Loucy (cell line): ENCODE measurements at regions not wholly inside any gene's neighbourhood (a gene's known extent, or its start where the extent isn't known, plus 50 kb on each side); places are given as distances from the start of the nearest gene placed in this dataset.

Experiments
- H2AFZ ChIP-seq: fragments of 200-600 bp; sonication (generic); 2 replicates; pipeline ENCODE4 v1.6.0; 2016; ENCODE audit warnings: antibody characterized with exemption, mild to moderate bottlenecking, low read length, moderate library complexity
- H3F3A ChIP-seq: fragments of 200-600 bp; 2 replicates; pipeline ENCODE4 v1.6.0; 2016; ENCODE audit warnings: antibody characterized with exemption, low read depth, mild to moderate bottlenecking
- H3K27me3 ChIP-seq: fragments of 200-600 bp; sonication (generic); 2 replicates; pipeline ENCODE4 v1.6.1; 2014; ENCODE audit warnings: low read length, mild to moderate bottlenecking; ENCODE audit not compliant: insufficient read depth, poor library complexity, severe bottlenecking
- H3K36me3 ChIP-seq: fragments of 200-600 bp; sonication (generic); 2 replicates; pipeline ENCODE4 v1.6.1; 2016; ENCODE audit warnings: low read length; ENCODE audit not compliant: insufficient read depth
- H3K4me1 ChIP-seq: fragments of 200-600 bp; sonication (generic); 2 replicates; pipeline ENCODE4 v1.5.1; 2014; ENCODE audit warnings: low read length, mild to moderate bottlenecking; ENCODE audit not compliant: insufficient read depth, poor library complexity, severe bottlenecking
- H3K4me2 ChIP-seq: fragments of 200-600 bp; sonication (generic); 2 replicates; pipeline ENCODE4 v1.6.0; 2014; ENCODE audit warnings: antibody characterized with exemption, low read length, low read depth, mild to moderate bottlenecking; ENCODE audit not compliant: poor library complexity, severe bottlenecking
- H3K4me3 ChIP-seq: fragments of 200-600 bp; sonication (generic); 2 replicates; pipeline ENCODE4 v1.5.1; 2014; ENCODE audit warnings: low read length, mild to moderate bottlenecking, mixed read lengths; ENCODE audit not compliant: poor library complexity, severe bottlenecking
- H3K79me2 ChIP-seq: fragments of 200-600 bp; sonication (generic); 2 replicates; pipeline ENCODE4 v1.6.1; 2014; ENCODE audit warnings: low read length; ENCODE audit not compliant: insufficient read depth
- H3K9ac ChIP-seq: fragments of 200-600 bp; sonication (generic); 2 replicates; pipeline ENCODE4 v1.6.0; 2014; ENCODE audit warnings: mild to moderate bottlenecking, low read depth, low read length, moderate library complexity; ENCODE audit not compliant: poor library complexity, severe bottlenecking
- H3K9me2 ChIP-seq: fragments of 200-600 bp; sonication (generic); replicated peaks from 2 replicates; pipeline ENCODE4 v1.6.1; 2016; ENCODE audit warnings: low read depth, low read length, mixed read lengths
- H3K9me3 ChIP-seq: fragments of 200-600 bp; sonication (generic); 2 replicates; pipeline ENCODE4 v1.6.1; 2014; ENCODE audit warnings: mild to moderate bottlenecking, antibody characterized with exemption, low read length, low read depth; ENCODE audit not compliant: insufficient read depth
- H4K20me1 ChIP-seq: fragments of 200-600 bp; sonication (generic); 2 replicates; pipeline ENCODE4 v1.6.0; 2014; ENCODE audit warnings: antibody characterized with exemption, low read length, mild to moderate bottlenecking; ENCODE audit not compliant: insufficient read depth, poor library complexity, severe bottlenecking
- EZH2phosphoT487 ChIP-seq: fragments of 200-600 bp; IDR thresholded peaks from 2 replicates; pipeline ENCODE4 v1.6.1; 2018; ENCODE audit warnings: antibody characterized with exemption, mild to moderate bottlenecking, moderate library complexity, borderline replicate concordance
- TF ChIP-seq, protein P1 (sequence below): fragments of 200-600 bp; sonication (generic); conservative IDR thresholded peaks from 2 replicates; pipeline ENCODE4 v1.5.1; 2014; ENCODE audit warnings: mild to moderate bottlenecking, antibody characterized with exemption, low read length

GRCh38 chr3:103365467-103365866 is 930.7 kb downstream of the ZPLD1 start:
- TF ChIP-seq EZH2phosphoT487: no peak
- TF ChIP-seq, protein P1, sequence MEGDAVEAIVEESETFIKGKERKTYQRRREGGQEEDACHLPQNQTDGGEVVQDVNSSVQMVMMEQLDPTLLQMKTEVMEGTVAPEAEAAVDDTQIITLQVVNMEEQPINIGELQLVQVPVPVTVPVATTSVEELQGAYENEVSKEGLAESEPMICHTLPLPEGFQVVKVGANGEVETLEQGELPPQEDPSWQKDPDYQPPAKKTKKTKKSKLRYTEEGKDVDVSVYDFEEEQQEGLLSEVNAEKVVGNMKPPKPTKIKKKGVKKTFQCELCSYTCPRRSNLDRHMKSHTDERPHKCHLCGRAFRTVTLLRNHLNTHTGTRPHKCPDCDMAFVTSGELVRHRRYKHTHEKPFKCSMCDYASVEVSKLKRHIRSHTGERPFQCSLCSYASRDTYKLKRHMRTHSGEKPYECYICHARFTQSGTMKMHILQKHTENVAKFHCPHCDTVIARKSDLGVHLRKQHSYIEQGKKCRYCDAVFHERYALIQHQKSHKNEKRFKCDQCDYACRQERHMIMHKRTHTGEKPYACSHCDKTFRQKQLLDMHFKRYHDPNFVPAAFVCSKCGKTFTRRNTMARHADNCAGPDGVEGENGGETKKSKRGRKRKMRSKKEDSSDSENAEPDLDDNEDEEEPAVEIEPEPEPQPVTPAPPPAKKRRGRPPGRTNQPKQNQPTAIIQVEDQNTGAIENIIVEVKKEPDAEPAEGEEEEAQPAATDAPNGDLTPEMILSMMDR: no peak
- Histone ChIP-seq H3K4me3 (no peak overlapping the region), H4K20me1 (no peaks in the 10 kb centered on the region), H3K36me3 (no peaks in the 10 kb centered on the region), H3K4me2 (no peak overlapping the region), H2AFZ (no peak overlapping the region), H3K27me3 (no peaks in the 10 kb centered on the region), H3F3A (no peaks in the 10 kb centered on the region), H3K9ac (no peak overlapping the region), H3K9me2 (no peaks in the 10 kb centered on the region), H3K4me1 (no peaks in the 10 kb centered on the region), H3K79me2 (no peaks in the 10 kb centered on the region), H3K9me3 (no peaks in the 10 kb centered on the region)

- Histone ChIP-seq H3K36me3 (no peaks in the 10 kb centered on the region), H3K79me2 (no peaks in the 10 kb centered on the region), H3K9ac (no peak overlapping the region), H3K4me1 (no peaks in the 10 kb centered on the region), H4K20me1 (no peaks in the 10 kb centered on the region), H3F3A (no peaks in the 10 kb centered on the region), H3K9me3 (no peaks in the 10 kb centered on the region), H2AFZ (no peak overlapping the region), H3K27me3 (no peaks in the 10 kb centered on the region), H3K9me2 (0 out of 2 replicates have a peak, but pooled peaks cover 4% of the 10 kb centered on the region), H3K4me3 (no peak overlapping the region), H3K4me2 (no peak overlapping the region)
- TF ChIP-seq, protein P1: no peak
- no peak for TF ChIP-seq EZH2phosphoT487
These were observed 932.7 kb downstream of the ZPLD1 start for GRCh38 chr3:103367481-103367880.

DNA sequence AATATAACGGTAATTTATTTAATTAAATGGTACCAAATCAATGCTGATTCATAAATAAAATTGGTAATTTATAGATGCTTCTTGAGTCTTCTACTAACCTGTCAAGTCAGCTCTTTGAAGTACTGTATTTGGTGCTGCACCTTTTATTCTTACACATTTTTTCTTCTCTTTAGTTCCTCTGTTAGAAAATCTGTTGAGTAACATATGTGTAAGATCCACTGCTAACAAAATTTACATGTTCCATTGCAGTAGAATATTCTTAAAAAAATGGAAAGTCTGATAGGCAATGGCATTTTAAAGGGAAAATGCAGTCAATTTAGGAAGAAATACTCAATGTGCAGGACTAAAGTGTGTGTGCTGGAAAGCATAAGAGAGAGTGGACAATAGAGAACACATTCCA is 936.6 kb downstream of the ZPLD1 start:
- no peaks in the 10 kb centered on the region for H3K27me3 ChIP-seq
- H3K79me2 ChIP-seq: no peaks in the 10 kb centered on the region
- H2AFZ ChIP-seq: no peak overlapping the region
- no peak overlapping the region for H3K9ac ChIP-seq
- no peaks in the 10 kb centered on the region for H3F3A ChIP-seq
- H3K4me1 ChIP-seq: no peaks in the 10 kb centered on the region
- H3K4me3 ChIP-seq: no peak overlapping the region
- H3K36me3 ChIP-seq: no peaks in the 10 kb centered on the region
- H3K9me2 ChIP-seq: 0 out of 2 replicates have a peak, but pooled peaks cover 4% of the 10 kb centered on the region
- H4K20me1 ChIP-seq: no peaks in the 10 kb centered on the region
- no peaks in the 10 kb centered on the region for H3K9me3 ChIP-seq
- no peak overlapping the region for H3K4me2 ChIP-seq
- TF ChIP-seq, protein P1: no peak
- TF ChIP-seq EZH2phosphoT487: no peak
